ENCODE measurements at regions not wholly inside any gene's neighbourhood (a gene's known extent, or its start where the extent isn't known, plus 50 kb on each side); places are given as distances from the start of the nearest gene placed in this dataset.

DNA sequence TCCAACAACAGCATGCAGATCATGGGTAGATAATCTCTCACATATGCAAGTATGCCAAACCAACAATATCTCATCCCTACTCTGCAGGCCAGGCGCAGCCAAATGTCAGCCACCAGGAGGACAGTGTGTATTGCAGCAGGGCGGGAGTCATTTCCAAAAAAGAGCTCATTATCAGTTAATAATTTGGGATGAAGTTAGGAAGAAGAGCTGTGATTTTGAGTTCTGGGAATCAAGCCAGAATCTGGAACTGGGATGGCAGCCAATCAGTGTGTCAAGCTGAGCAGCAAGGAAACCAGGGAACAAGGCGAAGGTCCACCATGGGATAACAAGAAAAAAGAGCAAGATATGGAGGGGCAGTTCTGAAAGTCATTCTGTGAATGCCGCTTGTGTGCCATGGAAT lies 88.2 kb upstream of the CAMK2D start:
- no peak overlapping the region for H3K4me3 ChIP-seq (ENCODE audit: low read length)
- TF ChIP-seq ZNF274 (IDR thresholded peaks at IDR 0.05; ENCODE audit: low read depth, low read length) = no peak

GRCh38 chr4:113847710-113848109 lies 86.2 kb upstream of the CAMK2D start:
- H3K4me3 ChIP-seq (ENCODE audit: low read length) = no peak overlapping the region
- no peak for TF ChIP-seq ZNF274 (IDR thresholded peaks at IDR 0.05; ENCODE audit: low read depth, low read length)

GRCh38 chr4:113846433-113846832 lies 84.9 kb upstream of the CAMK2D start:
- no peak for TF ChIP-seq ZNF274 (IDR thresholded peaks at IDR 0.05; ENCODE audit: low read depth, low read length)
- no peak overlapping the region for H3K4me3 ChIP-seq (ENCODE audit: low read length)

GRCh38 chr4:113845138-113845537 lies 83.6 kb upstream of the CAMK2D start:
- no peak for TF ChIP-seq ZNF274 (IDR thresholded peaks at IDR 0.05; ENCODE audit: low read depth, low read length)
- H3K4me3 ChIP-seq (ENCODE audit: low read length) = no peak overlapping the region

GRCh38 chr4:113844369-113844768 lies 82.8 kb upstream of the CAMK2D start:
- no peak overlapping the region for H3K4me3 ChIP-seq (ENCODE audit: low read length)
- no peak for TF ChIP-seq ZNF274 (IDR thresholded peaks at IDR 0.05; ENCODE audit: low read depth, low read length)

- TF ChIP-seq ZNF274 (IDR thresholded peaks at IDR 0.05; ENCODE audit: low read depth, low read length) = no peak
- H3K4me3 ChIP-seq (ENCODE audit: low read length) = no peak overlapping the region
These were observed 79.3 kb upstream of the CAMK2D start for GRCh38 chr4:113840861-113841260.

DNA sequence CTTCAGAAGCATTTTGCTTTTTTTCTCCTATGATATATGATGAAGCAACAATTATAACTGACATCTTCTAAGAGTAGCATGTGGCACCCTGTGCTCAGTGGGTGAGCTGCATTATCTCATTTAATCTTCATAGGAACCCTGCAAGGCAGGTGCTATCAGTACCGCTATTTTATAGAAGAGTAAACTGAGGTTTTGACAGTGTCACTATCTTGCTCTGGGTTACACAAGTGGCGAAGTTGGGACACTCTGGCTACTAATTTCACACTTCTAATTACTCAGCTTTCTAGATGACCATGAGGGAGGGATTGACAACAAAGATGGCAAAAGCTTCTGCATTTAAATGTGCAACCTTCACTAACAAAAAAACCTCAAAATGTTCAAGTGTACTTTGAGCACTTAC lies 76.9 kb upstream of the CAMK2D start:
- H3K4me3 ChIP-seq (ENCODE audit: low read length) = no peak overlapping the region
- no peak for TF ChIP-seq ZNF274 (IDR thresholded peaks at IDR 0.05; ENCODE audit: low read depth, low read length)

GRCh38 chr4:113837397-113837796 lies 75.9 kb upstream of the CAMK2D start:
- no peak overlapping the region for H3K4me3 ChIP-seq (ENCODE audit: low read length)
- TF ChIP-seq ZNF274 (IDR thresholded peaks at IDR 0.05; ENCODE audit: low read depth, low read length) = no peak

DNA sequence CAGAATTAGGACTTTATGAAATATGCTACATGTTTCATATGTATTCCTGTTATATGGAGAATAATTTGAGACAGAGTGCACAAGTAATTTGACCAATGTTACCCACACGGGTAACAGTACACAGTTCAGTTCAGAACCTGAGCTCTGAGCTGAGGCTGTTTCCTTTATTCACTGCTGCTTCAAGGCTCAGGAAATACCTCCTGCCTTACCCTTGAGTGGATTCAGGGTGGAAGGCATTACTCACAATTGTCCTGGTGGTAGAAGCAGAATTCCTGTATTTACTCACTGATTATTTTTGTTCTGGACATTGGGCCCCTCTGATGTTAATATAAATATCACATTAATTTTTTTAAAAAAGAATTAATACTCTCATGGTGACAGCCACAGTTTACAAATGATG lies 73.5 kb upstream of the CAMK2D start:
- TF ChIP-seq ZNF274 (IDR thresholded peaks at IDR 0.05; ENCODE audit: low read depth, low read length) = no peak
- no peak overlapping the region for H3K4me3 ChIP-seq (ENCODE audit: low read length)

- no peak for TF ChIP-seq ZNF274 (IDR thresholded peaks at IDR 0.05; ENCODE audit: low read depth, low read length)
- no peak overlapping the region for H3K4me3 ChIP-seq (ENCODE audit: low read length)
These were observed 72.8 kb upstream of the CAMK2D start for GRCh38 chr4:113834298-113834697.

DNA sequence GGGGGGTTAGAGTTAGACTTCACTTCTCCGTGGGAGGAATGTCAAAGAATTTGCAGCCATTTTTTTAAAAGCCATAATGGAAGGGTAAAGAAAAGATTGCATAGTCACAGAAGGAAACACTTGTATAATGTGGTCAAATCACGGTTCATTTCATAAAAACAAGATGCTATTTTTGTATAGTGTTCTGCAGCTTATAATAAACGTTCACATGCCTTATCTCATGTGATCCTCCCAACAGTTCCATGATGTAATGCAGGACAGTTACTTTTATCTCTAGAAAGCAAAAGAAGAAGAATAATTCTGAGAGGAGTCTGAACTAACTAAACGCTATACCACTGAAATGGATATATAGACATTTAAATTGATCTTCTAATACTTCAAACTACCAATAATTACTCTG lies 71.3 kb upstream of the CAMK2D start:
- TF ChIP-seq ZNF274 (IDR thresholded peaks at IDR 0.05; ENCODE audit: low read depth, low read length) = no peak

GRCh38 chr4:113831457-113831856 lies 69.9 kb upstream of the CAMK2D start:
- TF ChIP-seq ZNF274 (IDR thresholded peaks at IDR 0.05; ENCODE audit: low read depth, low read length) = no peak
- H3K4me3 ChIP-seq (ENCODE audit: low read length) = no peak overlapping the region

More for the DNA sequence above, 71.3 kb upstream of the CAMK2D start:
- no peak overlapping the region for H3K4me3 ChIP-seq (ENCODE audit: low read length)

DNA sequence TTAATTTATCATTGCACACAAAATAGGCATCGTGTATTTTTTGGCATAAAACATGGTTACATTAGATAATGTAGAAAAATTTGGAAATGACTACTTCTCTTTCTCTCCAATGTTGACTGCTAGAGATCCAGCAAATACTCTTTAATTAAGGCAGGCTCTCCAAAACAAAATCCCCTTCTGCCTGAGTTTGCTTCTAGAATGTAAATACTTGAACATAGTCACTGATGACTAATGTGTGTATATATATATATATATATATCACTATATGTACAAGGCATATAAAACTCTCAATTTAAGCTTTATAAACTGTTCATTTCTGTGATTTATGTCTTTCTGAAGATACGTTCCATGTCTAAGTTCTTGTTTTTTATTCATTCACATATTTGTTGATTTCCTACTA lies 67.2 kb upstream of the CAMK2D start:
- H3K4me3 ChIP-seq (ENCODE audit: low read length) = no peak overlapping the region
- TF ChIP-seq ZNF274 (IDR thresholded peaks at IDR 0.05; ENCODE audit: low read depth, low read length) = no peak

DNA sequence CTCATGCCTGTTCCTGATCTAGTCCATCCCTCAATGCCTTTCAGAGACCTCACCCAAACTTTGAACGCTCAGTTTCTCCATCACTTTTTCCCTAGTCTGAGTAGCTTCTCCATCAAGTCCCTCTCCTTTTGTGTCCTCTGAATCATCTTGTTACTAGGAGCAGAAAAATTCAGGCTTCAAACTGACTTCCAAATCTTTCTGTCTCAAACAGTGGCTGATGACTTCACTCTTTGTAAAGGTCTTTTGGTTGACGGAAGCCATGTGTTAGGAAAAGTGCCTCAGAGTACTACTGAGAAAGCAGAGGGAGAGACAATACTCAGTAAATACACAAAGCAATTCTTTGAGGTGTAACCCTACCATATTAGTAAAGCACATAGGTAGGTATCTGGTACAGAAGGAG lies 65.7 kb upstream of the CAMK2D start:
- TF ChIP-seq ZNF274 (IDR thresholded peaks at IDR 0.05; ENCODE audit: low read depth, low read length) = no peak
- no peak overlapping the region for H3K4me3 ChIP-seq (ENCODE audit: low read length)

DNA sequence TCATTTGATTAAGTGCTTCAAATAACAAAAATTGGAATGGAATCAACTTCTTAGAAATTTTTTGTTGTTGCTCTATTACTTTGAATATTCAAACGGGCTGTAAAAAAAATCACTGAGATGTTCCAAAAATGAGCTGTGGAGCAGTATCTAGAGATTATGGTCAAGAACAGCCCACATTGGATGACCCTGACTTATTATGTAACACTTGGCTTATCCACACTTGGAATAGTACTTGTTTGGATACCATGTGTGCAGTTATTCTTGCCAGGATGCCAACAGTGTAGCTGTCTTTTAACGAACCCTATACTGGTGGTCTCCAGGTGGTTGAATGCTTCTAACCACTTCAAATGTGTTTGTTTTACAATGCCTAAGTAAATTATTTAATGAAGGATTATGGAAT lies 64.9 kb upstream of the CAMK2D start:
- H3K4me3 ChIP-seq (ENCODE audit: low read length) = no peak overlapping the region
- TF ChIP-seq ZNF274 (IDR thresholded peaks at IDR 0.05; ENCODE audit: low read depth, low read length) = no peak

- H3K4me3 ChIP-seq (ENCODE audit: low read length) = no peak overlapping the region
- no peak for TF ChIP-seq ZNF274 (IDR thresholded peaks at IDR 0.05; ENCODE audit: low read depth, low read length)
These were observed 63.7 kb upstream of the CAMK2D start for GRCh38 chr4:113825272-113825671.

Data from GM08714 (cell line).